ENCODE measurements at regions not wholly inside any gene's neighbourhood (a gene's known extent, or its start where the extent isn't known, plus 50 kb on each side); places are given as distances from the start of the nearest gene placed in this dataset.

- TF ChIP-seq POLR2A (IDR thresholded peaks at IDR 0.05) (no peak), CTCF (IDR thresholded peaks at IDR 0.05) (no peak), POLR2AphosphoS5 (IDR thresholded peaks at IDR 0.05) (no peak)
These were observed 418.6 kb upstream of the SLC39A10 start for GRCh38 chr2:195238379-195238778.

Measured in suprapubic skin (tissue), 4 donors.